SK-N-SH (cell line): ENCODE measurements at regions not wholly inside any gene's neighbourhood (a gene's known extent, or its start where the extent isn't known, plus 50 kb on each side); places are given as distances from the start of the nearest gene placed in this dataset.

Experiments
- FOXM1 ChIP-seq: IDR thresholded peaks from 2 replicates; pipeline ENCODE4 v1.4.0; 2012; ENCODE audit warnings: low read depth, mild to moderate bottlenecking
- GABPA ChIP-seq: IDR thresholded peaks from 2 replicates; pipeline ENCODE4 v1.4.0; 2012; ENCODE audit warnings: low read depth, mild to moderate bottlenecking
- JUND ChIP-seq: IDR thresholded peaks from 2 replicates; pipeline ENCODE4 v1.4.0; 2012
- MEF2A ChIP-seq: IDR thresholded peaks from 2 replicates; pipeline ENCODE4 v1.4.0; 2012; ENCODE audit warnings: low read depth, borderline replicate concordance
- RAD21 ChIP-seq: IDR thresholded peaks from 2 replicates; pipeline ENCODE4 v1.6.1; 2012; ENCODE audit warnings: mild to moderate bottlenecking, low read length
- RCOR1 ChIP-seq: fragments of 150-350 bp; IDR thresholded peaks from 2 replicates; pipeline ENCODE4 v1.6.1; 2017; ENCODE audit warnings: antibody characterized with exemption, low read length
- REST ChIP-seq: IDR thresholded peaks from 2 replicates; pipeline ENCODE4 v1.6.1; 2012; ENCODE audit warnings: mild to moderate bottlenecking, low read depth, low read length, moderate library complexity
- TAF1 ChIP-seq: IDR thresholded peaks from 2 replicates; pipeline ENCODE4 v1.6.1; 2012; ENCODE audit warnings: low read depth, mild to moderate bottlenecking, low read length, moderate library complexity, borderline replicate concordance
- TF ChIP-seq, protein P1 (sequence below): fragments of 200-600 bp; sonication (generic); IDR thresholded peaks from 2 replicates; pipeline ENCODE4 v1.6.1; 2017; ENCODE audit warnings: antibody characterized with exemption, mild to moderate bottlenecking, moderate library complexity
- TF ChIP-seq, protein P2 (sequence below): fragments of 150-350 bp; IDR thresholded peaks from 2 replicates; pipeline ENCODE4 v1.6.1; 2017; ENCODE audit warnings: antibody characterized with exemption, low read length, low read depth, borderline replicate concordance

DNA sequence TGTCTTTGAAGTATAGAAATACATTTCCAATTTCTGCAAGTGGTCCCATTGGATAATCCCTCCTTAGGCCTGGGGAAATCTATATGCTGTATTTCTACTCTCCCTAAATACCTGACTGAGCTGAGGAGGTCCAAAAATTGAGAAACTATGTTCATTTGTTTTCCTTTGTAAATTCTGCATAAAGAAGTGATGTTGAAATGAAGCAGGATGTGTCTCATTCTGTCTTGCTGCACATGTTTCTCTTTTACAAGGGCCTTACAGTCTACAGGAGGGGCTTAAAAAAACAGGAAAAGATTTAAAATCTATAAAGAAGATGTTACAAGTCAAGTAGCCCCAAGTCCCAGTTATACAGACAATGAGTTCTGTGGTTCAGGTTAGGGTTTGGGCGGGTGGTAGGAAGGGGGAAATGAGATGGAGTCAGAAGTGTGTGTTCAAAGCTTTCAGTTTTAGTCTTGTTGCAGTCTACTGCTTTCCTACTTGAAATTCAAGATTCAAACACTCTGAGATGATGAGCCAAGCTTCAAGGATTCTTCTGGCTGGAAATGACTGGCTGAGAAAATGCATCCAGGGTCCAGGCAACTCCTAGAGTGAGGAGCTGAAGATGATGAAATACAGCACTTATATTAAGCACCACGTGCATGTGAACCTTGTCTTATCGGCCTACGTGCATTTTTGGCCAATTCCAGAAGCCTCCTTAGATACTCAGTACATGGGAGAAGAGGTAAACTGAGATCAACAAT, 146.3 kb upstream of the CELF4 start:
- TF ChIP-seq, protein P1, sequence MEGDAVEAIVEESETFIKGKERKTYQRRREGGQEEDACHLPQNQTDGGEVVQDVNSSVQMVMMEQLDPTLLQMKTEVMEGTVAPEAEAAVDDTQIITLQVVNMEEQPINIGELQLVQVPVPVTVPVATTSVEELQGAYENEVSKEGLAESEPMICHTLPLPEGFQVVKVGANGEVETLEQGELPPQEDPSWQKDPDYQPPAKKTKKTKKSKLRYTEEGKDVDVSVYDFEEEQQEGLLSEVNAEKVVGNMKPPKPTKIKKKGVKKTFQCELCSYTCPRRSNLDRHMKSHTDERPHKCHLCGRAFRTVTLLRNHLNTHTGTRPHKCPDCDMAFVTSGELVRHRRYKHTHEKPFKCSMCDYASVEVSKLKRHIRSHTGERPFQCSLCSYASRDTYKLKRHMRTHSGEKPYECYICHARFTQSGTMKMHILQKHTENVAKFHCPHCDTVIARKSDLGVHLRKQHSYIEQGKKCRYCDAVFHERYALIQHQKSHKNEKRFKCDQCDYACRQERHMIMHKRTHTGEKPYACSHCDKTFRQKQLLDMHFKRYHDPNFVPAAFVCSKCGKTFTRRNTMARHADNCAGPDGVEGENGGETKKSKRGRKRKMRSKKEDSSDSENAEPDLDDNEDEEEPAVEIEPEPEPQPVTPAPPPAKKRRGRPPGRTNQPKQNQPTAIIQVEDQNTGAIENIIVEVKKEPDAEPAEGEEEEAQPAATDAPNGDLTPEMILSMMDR = no peak
- no peak for TF ChIP-seq GABPA
- no peak for TF ChIP-seq FOXM1
- TF ChIP-seq JUND = no peak
- TF ChIP-seq, protein P2, sequence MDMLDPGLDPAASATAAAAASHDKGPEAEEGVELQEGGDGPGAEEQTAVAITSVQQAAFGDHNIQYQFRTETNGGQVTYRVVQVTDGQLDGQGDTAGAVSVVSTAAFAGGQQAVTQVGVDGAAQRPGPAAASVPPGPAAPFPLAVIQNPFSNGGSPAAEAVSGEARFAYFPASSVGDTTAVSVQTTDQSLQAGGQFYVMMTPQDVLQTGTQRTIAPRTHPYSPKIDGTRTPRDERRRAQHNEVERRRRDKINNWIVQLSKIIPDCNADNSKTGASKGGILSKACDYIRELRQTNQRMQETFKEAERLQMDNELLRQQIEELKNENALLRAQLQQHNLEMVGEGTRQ = no peak
- TF ChIP-seq RCOR1 = no peak
- TF ChIP-seq REST = no peak
- no peak for TF ChIP-seq MEF2A
- no peak for TF ChIP-seq RAD21
- TF ChIP-seq TAF1 = no peak
